ENCODE measurements at regions not wholly inside any gene's neighbourhood (a gene's known extent, or its start where the extent isn't known, plus 50 kb on each side); places are given as distances from the start of the nearest gene placed in this dataset.

GRCh38 chr4:152097371-152097770 lies 336.6 kb upstream of the GATB start:
- in situ Hi-C loops (cut with HindIII; ENCODE audit: low pct_unique_long_range_greater_than_20kb, low sequenced_read_pairs) = no loop called here
- DNase-seq (ENCODE audit: low read depth, low spot score) = no peak

- in situ Hi-C loops (cut with HindIII; ENCODE audit: low pct_unique_long_range_greater_than_20kb, low sequenced_read_pairs) = no loop called here
- no peak for DNase-seq (ENCODE audit: low read depth, low spot score)
Observed at GRCh38 chr4:152095701-152096070, 334.9 kb upstream of the GATB start.

GRCh38 chr4:152094970-152095700 lies 334.3 kb upstream of the GATB start:
- DNase-seq (ENCODE audit: low read depth, low spot score) = no peak
- in situ Hi-C loops (cut with HindIII; ENCODE audit: low pct_unique_long_range_greater_than_20kb, low sequenced_read_pairs) = no loop called here

- DNase-seq (ENCODE audit: low read depth, low spot score) = no peak
- in situ Hi-C loops (cut with HindIII; ENCODE audit: low pct_unique_long_range_greater_than_20kb, low sequenced_read_pairs) = no loop called here
Observed at GRCh38 chr4:152091405-152091804, 330.6 kb upstream of the GATB start.

- no peak for DNase-seq (ENCODE audit: low read depth, low spot score)
- in situ Hi-C loops (cut with HindIII; ENCODE audit: low pct_unique_long_range_greater_than_20kb, low sequenced_read_pairs) = no loop called here
Observed at GRCh38 chr4:152090543-152090942, 329.7 kb upstream of the GATB start.

- in situ Hi-C loops (cut with HindIII; ENCODE audit: low pct_unique_long_range_greater_than_20kb, low sequenced_read_pairs) = no loop called here
Observed at GRCh38 chr4:152089584-152089983, 328.8 kb upstream of the GATB start.

GRCh38 chr4:152087335-152087734 lies 326.5 kb upstream of the GATB start:
- in situ Hi-C loops (cut with HindIII; ENCODE audit: low pct_unique_long_range_greater_than_20kb, low sequenced_read_pairs) = no loop called here
- no peak for DNase-seq (ENCODE audit: low read depth, low spot score)

More at GRCh38 chr4:152089584-152089983, 328.8 kb upstream of the GATB start:
- no peak for DNase-seq (ENCODE audit: low read depth, low spot score)

GRCh38 chr4:152085657-152086056 lies 324.9 kb upstream of the GATB start:
- in situ Hi-C loops (cut with HindIII; ENCODE audit: low pct_unique_long_range_greater_than_20kb, low sequenced_read_pairs) = no loop called here
- no peak for DNase-seq (ENCODE audit: low read depth, low spot score)

GRCh38 chr4:152083338-152083737 lies 322.5 kb upstream of the GATB start:
- in situ Hi-C loops (cut with HindIII; ENCODE audit: low pct_unique_long_range_greater_than_20kb, low sequenced_read_pairs) = no loop called here
- no peak for DNase-seq (ENCODE audit: low read depth, low spot score)

GRCh38 chr4:152081024-152081423 lies 320.2 kb upstream of the GATB start:
- in situ Hi-C loops (cut with HindIII; ENCODE audit: low pct_unique_long_range_greater_than_20kb, low sequenced_read_pairs) = no loop called here

GRCh38 chr4:152079543-152080293 lies 318.9 kb upstream of the GATB start:
- in situ Hi-C loops (cut with HindIII; ENCODE audit: low pct_unique_long_range_greater_than_20kb, low sequenced_read_pairs) = no loop called here

More at GRCh38 chr4:152081024-152081423, 320.2 kb upstream of the GATB start:
- DNase-seq (ENCODE audit: low read depth, low spot score) = no peak

GRCh38 chr4:152079079-152079478 lies 318.3 kb upstream of the GATB start:
- in situ Hi-C loops (cut with HindIII; ENCODE audit: low pct_unique_long_range_greater_than_20kb, low sequenced_read_pairs) = no loop called here
- DNase-seq (ENCODE audit: low read depth, low spot score) = no peak

More at GRCh38 chr4:152079543-152080293, 318.9 kb upstream of the GATB start:
- no peak for DNase-seq (ENCODE audit: low read depth, low spot score)

GRCh38 chr4:152077582-152077981 lies 316.8 kb upstream of the GATB start:
- no peak for DNase-seq (ENCODE audit: low read depth, low spot score)
- in situ Hi-C loops (cut with HindIII; ENCODE audit: low pct_unique_long_range_greater_than_20kb, low sequenced_read_pairs) = no loop called here

GRCh38 chr4:152075253-152075928 lies 314.6 kb upstream of the GATB start:
- no peak for DNase-seq (ENCODE audit: low read depth, low spot score)
- in situ Hi-C loops (cut with HindIII; ENCODE audit: low pct_unique_long_range_greater_than_20kb, low sequenced_read_pairs) = no loop called here

GRCh38 chr4:152074573-152074972 lies 313.8 kb upstream of the GATB start:
- in situ Hi-C loops (cut with HindIII; ENCODE audit: low pct_unique_long_range_greater_than_20kb, low sequenced_read_pairs) = no loop called here
- peak; percentile 25 for DNase-seq (ENCODE audit: low read depth, low spot score)

- no peak for DNase-seq (ENCODE audit: low read depth, low spot score)
Observed at GRCh38 chr4:152074088-152074437, 313.3 kb upstream of the GATB start.

GRCh38 chr4:152073351-152074087 lies 312.7 kb upstream of the GATB start:
- in situ Hi-C loops (cut with HindIII; ENCODE audit: low pct_unique_long_range_greater_than_20kb, low sequenced_read_pairs) = no loop called here
- peak; percentile 1 for DNase-seq (ENCODE audit: low read depth, low spot score)

More at GRCh38 chr4:152074088-152074437, 313.3 kb upstream of the GATB start:
- in situ Hi-C loops (cut with HindIII; ENCODE audit: low pct_unique_long_range_greater_than_20kb, low sequenced_read_pairs) = no loop called here

- in situ Hi-C loops (cut with HindIII; ENCODE audit: low pct_unique_long_range_greater_than_20kb, low sequenced_read_pairs) = no loop called here
- DNase-seq (ENCODE audit: low read depth, low spot score) = no peak
Observed at GRCh38 chr4:152072906-152073305, 312.1 kb upstream of the GATB start.
